ENCODE measurements at regions not wholly inside any gene's neighbourhood (a gene's known extent, or its start where the extent isn't known, plus 50 kb on each side); places are given as distances from the start of the nearest gene placed in this dataset.

GRCh38 chr7:3159445-3159844 is 115.8 kb upstream of the CARD11 start:
- no peak for TF ChIP-seq CTCF (IDR thresholded peaks at IDR 0.05)
- TF ChIP-seq POLR2A (IDR thresholded peaks at IDR 0.05) = no peak
